HK-2 (cell line): ENCODE measurements at regions not wholly inside any gene's neighbourhood (a gene's known extent, or its start where the extent isn't known, plus 50 kb on each side); places are given as distances from the start of the nearest gene placed in this dataset.
"Not testable (repeated sequence)": the region's sequence is repeated elsewhere in the genome, so short reads cannot be mapped to it uniquely, and the experiment has no call there.

ENCODE experiments used
- DNase-seq: peaks from one replicate; pipeline ENCODE4 v3.0.0-alpha.2; 2018; ENCODE audit not compliant: unreplicated experiment

- DNase-seq = no peak
These were observed 107.3 kb downstream of the MINAR1 start for GRCh38 chr15:79539401-79539800.

- no peak for DNase-seq
These were observed 108.4 kb downstream of the MINAR1 start for GRCh38 chr15:79540551-79540950.

- DNase-seq = no peak
These were observed 109.1 kb downstream of the MINAR1 start for GRCh38 chr15:79541196-79541595.

- DNase-seq = no peak
These were observed 111.0 kb downstream of the MINAR1 start for GRCh38 chr15:79543097-79543496.

GRCh38 chr15:79549196-79549595 is 117.1 kb downstream of the MINAR1 start:
- no peak for DNase-seq

GRCh38 chr15:79560384-79560783 is 128.2 kb downstream of the MINAR1 start:
- DNase-seq = no peak

GRCh38 chr15:79561982-79562381 is 129.8 kb downstream of the MINAR1 start:
- no peak for DNase-seq

GRCh38 chr15:79562403-79562815 is 130.3 kb downstream of the MINAR1 start:
- no peak for DNase-seq

GRCh38 chr15:79562899-79563298 is 130.8 kb downstream of the MINAR1 start:
- no peak for DNase-seq

GRCh38 chr15:79570004-79570403 is 137.9 kb downstream of the MINAR1 start:
- no peak for DNase-seq

- DNase-seq = no peak
These were observed 140.7 kb downstream of the MINAR1 start for GRCh38 chr15:79572691-79573404.

- DNase-seq = not testable (repeated sequence)
These were observed 142.5 kb downstream of the MINAR1 start for GRCh38 chr15:79574431-79575273.

- DNase-seq = no peak
These were observed 150.5 kb downstream of the MINAR1 start for GRCh38 chr15:79582650-79583049.

- no peak for DNase-seq
These were observed 160.0 kb downstream of the MINAR1 start for GRCh38 chr15:79592126-79592525.

- no peak for DNase-seq
These were observed 161.2 kb downstream of the MINAR1 start for GRCh38 chr15:79593119-79593869.

- no peak for DNase-seq
These were observed 163.2 kb downstream of the MINAR1 start for GRCh38 chr15:79595306-79595705.

GRCh38 chr15:79595995-79596622 is 164.0 kb downstream of the MINAR1 start:
- DNase-seq = peak; percentile 71

GRCh38 chr15:79598639-79599038 is 166.5 kb downstream of the MINAR1 start:
- no peak for DNase-seq

GRCh38 chr15:79601405-79602086 is 169.4 kb downstream of the MINAR1 start:
- DNase-seq = no peak

GRCh38 chr15:79602180-79602579 is 170.0 kb downstream of the MINAR1 start:
- no peak for DNase-seq

GRCh38 chr15:79602731-79603130 is 170.6 kb downstream of the MINAR1 start:
- DNase-seq = no peak
